ENCODE measurements at regions not wholly inside any gene's neighbourhood (a gene's known extent, or its start where the extent isn't known, plus 50 kb on each side); places are given as distances from the start of the nearest gene placed in this dataset.

- TF ChIP-seq, protein P1, sequence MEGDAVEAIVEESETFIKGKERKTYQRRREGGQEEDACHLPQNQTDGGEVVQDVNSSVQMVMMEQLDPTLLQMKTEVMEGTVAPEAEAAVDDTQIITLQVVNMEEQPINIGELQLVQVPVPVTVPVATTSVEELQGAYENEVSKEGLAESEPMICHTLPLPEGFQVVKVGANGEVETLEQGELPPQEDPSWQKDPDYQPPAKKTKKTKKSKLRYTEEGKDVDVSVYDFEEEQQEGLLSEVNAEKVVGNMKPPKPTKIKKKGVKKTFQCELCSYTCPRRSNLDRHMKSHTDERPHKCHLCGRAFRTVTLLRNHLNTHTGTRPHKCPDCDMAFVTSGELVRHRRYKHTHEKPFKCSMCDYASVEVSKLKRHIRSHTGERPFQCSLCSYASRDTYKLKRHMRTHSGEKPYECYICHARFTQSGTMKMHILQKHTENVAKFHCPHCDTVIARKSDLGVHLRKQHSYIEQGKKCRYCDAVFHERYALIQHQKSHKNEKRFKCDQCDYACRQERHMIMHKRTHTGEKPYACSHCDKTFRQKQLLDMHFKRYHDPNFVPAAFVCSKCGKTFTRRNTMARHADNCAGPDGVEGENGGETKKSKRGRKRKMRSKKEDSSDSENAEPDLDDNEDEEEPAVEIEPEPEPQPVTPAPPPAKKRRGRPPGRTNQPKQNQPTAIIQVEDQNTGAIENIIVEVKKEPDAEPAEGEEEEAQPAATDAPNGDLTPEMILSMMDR (optimal IDR thresholded peaks at IDR 0.05 in 1 of 3, IDR thresholded peaks at IDR 0.05 in 1 of 3, conservative IDR thresholded peaks at IDR 0.05 in 1 of 3; ENCODE audit: extremely low read depth in 1 of 3, insufficient read depth in 2 of 3, low read length in 3 of 3): no peak
- no peak for TF ChIP-seq EZH2 (IDR thresholded peaks at IDR 0.05; ENCODE audit: low read length)
Measured at GRCh38 chr16:85517154-85517553, 96.0 kb upstream of the GSE1 start.
